WTC11 (cell line): ENCODE measurements at regions not wholly inside any gene's neighbourhood (a gene's known extent, or its start where the extent isn't known, plus 50 kb on each side); places are given as distances from the start of the nearest gene placed in this dataset.

Experiments used
- ATAC-seq: fragments of 200-7000 bp; cut with Tn5 transposase; 2 replicates; pipeline ENCODE4 v1.10.0; 2021; ENCODE audit warnings: mild to moderate bottlenecking, moderate library complexity
- CTCF ChIA-PET: fragments of 300-600 bp; sonication (Branson Sonifier 250); formaldehyde crosslinking; loops from one replicate; lab custom pipeline; 2021; ENCODE audit warnings: antibody characterized with exemption; lab: Charles Lee
- POLR2A ChIA-PET: fragments of 350-600 bp; sonication (Branson Sonifier 250); formaldehyde crosslinking; loops from one replicate; lab custom pipeline; 2021; ENCODE audit warnings: antibody characterized with exemption; lab: Charles Lee
- DNase-seq: peaks from one replicate; pipeline ENCODE4 v3.0.0; 2021; ENCODE audit warnings: low spot score
- H3K27ac Mint-ChIP-seq: 2 replicates; pipeline ENCODE4 v1.8.0; 2021; ENCODE audit warnings: mixed read lengths
- H3K27me3 Mint-ChIP-seq: 2 replicates; pipeline ENCODE4 v1.8.0; 2021; ENCODE audit warnings: low read depth, mild to moderate bottlenecking, moderate library complexity, mixed read lengths
- H3K36me3 Mint-ChIP-seq: 2 replicates; pipeline ENCODE4 v1.8.0; 2021; ENCODE audit warnings: mixed read lengths
- H3K4me1 Mint-ChIP-seq: 2 replicates; pipeline ENCODE4 v1.8.0; 2022; ENCODE audit warnings: mixed read lengths
- H3K4me3 Mint-ChIP-seq: 2 replicates; pipeline ENCODE4 v1.8.0; 2021; ENCODE audit warnings: mild to moderate bottlenecking, moderate library complexity, mixed read lengths
- H3K9me3 Mint-ChIP-seq: 2 replicates; pipeline ENCODE4 v1.8.0; 2021; ENCODE audit warnings: mixed read lengths
- ELF4 ChIP-seq: sonication (generic); formaldehyde crosslinking; IDR thresholded peaks from 2 replicates; pipeline ENCODE4 v1.8.1; 2022; ENCODE audit warnings: low read depth, mild to moderate bottlenecking, moderate library complexity, missing genetic modification reagents
- ETV6 ChIP-seq: sonication (generic); formaldehyde crosslinking; IDR thresholded peaks from 2 replicates; pipeline ENCODE4 v1.8.1; 2022; ENCODE audit warnings: mild to moderate bottlenecking, missing genetic modification reagents
- NR1H2 ChIP-seq: sonication (generic); formaldehyde crosslinking; IDR thresholded peaks from 2 replicates; pipeline ENCODE4 v1.9.0; 2021; ENCODE audit warnings: mild to moderate bottlenecking, moderate library complexity, missing genetic modification reagents
- NR3C1 ChIP-seq: sonication (generic); formaldehyde crosslinking; conservative IDR thresholded peaks from 2 replicates; pipeline ENCODE4 v1.8.1; 2023; ENCODE audit warnings: low read depth, mild to moderate bottlenecking, missing genetic modification reagents
- PRRX2 ChIP-seq: fragments of 250-450 bp; sonication (Bioruptor Pico); IDR thresholded peaks from 2 replicates; pipeline ENCODE4 v1.8.0; 2021; ENCODE audit warnings: mild to moderate bottlenecking
- TCF7 ChIP-seq: sonication (generic); formaldehyde crosslinking; IDR thresholded peaks from 2 replicates; pipeline ENCODE4 v1.8.0; 2022; ENCODE audit warnings: mild to moderate bottlenecking, low read depth, missing genetic modification reagents, moderate library complexity
- ZNF138 ChIP-seq: sonication (generic); formaldehyde crosslinking; conservative IDR thresholded peaks from 2 replicates; pipeline ENCODE4 v1.8.1; 2022; ENCODE audit warnings: mild to moderate bottlenecking, moderate library complexity, missing genetic modification reagents
- TF ChIP-seq, protein P1 (sequence below): sonication (generic); formaldehyde crosslinking; IDR thresholded peaks from 2 replicates; pipeline ENCODE4 v1.8.0; 2022; ENCODE audit warnings: missing genetic modification reagents
- TF ChIP-seq, protein P2 (sequence below): sonication (generic); formaldehyde crosslinking; IDR thresholded peaks from 2 replicates; pipeline ENCODE4 v1.8.1; 2023; ENCODE audit warnings: mild to moderate bottlenecking, missing genetic modification reagents, moderate library complexity
- TF ChIP-seq, protein P3 (sequence below): fragments of 250-450 bp; sonication (Bioruptor Pico); IDR thresholded peaks from 2 replicates; pipeline ENCODE4 v1.9.0; 2021; ENCODE audit warnings: mild to moderate bottlenecking, borderline replicate concordance
- TF ChIP-seq, protein P4 (sequence below): sonication (generic); formaldehyde crosslinking; IDR thresholded peaks from 2 replicates; pipeline ENCODE4 v1.8.0; 2022; ENCODE audit warnings: mild to moderate bottlenecking, missing genetic modification reagents
- TF ChIP-seq, protein P5 (sequence below): sonication (generic); formaldehyde crosslinking; IDR thresholded peaks from 2 replicates; pipeline ENCODE4 v1.8.1; 2022; ENCODE audit warnings: mild to moderate bottlenecking, missing genetic modification reagents, moderate library complexity, borderline replicate concordance

DNA sequence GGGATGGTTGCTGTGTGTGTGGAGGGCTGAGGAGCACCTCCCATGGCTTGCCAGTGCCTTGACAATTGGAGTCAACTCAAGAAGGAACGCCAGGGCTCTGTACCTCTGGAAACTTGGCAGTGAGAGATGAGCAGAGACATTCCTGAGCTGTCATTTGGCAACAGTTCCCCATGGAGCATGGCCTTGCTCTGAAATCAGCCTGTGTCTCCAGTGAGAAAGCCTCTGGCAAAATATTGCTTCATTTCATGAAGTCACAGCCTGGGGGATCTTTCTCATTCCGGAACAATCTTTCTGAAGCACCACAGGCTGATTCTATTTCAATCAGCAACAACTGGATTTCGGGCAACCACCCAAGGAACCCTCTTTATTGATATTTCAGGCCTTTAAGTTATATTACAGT is 52.2 kb upstream of the FNDC1 start (continued):
- TF ChIP-seq, protein P1, sequence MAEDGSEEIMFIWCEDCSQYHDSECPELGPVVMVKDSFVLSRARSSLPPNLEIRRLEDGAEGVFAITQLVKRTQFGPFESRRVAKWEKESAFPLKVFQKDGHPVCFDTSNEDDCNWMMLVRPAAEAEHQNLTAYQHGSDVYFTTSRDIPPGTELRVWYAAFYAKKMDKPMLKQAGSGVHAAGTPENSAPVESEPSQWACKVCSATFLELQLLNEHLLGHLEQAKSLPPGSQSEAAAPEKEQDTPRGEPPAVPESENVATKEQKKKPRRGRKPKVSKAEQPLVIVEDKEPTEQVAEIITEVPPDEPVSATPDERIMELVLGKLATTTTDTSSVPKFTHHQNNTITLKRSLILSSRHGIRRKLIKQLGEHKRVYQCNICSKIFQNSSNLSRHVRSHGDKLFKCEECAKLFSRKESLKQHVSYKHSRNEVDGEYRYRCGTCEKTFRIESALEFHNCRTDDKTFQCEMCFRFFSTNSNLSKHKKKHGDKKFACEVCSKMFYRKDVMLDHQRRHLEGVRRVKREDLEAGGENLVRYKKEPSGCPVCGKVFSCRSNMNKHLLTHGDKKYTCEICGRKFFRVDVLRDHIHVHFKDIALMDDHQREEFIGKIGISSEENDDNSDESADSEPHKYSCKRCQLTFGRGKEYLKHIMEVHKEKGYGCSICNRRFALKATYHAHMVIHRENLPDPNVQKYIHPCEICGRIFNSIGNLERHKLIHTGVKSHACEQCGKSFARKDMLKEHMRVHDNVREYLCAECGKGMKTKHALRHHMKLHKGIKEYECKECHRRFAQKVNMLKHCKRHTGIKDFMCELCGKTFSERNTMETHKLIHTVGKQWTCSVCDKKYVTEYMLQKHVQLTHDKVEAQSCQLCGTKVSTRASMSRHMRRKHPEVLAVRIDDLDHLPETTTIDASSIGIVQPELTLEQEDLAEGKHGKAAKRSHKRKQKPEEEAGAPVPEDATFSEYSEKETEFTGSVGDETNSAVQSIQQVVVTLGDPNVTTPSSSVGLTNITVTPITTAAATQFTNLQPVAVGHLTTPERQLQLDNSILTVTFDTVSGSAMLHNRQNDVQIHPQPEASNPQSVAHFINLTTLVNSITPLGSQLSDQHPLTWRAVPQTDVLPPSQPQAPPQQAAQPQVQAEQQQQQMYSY, result no peak
- TF ChIP-seq, protein P2, sequence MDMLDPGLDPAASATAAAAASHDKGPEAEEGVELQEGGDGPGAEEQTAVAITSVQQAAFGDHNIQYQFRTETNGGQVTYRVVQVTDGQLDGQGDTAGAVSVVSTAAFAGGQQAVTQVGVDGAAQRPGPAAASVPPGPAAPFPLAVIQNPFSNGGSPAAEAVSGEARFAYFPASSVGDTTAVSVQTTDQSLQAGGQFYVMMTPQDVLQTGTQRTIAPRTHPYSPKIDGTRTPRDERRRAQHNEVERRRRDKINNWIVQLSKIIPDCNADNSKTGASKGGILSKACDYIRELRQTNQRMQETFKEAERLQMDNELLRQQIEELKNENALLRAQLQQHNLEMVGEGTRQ (CRISPR knock-in tag), result no peak
- TF ChIP-seq ELF4 (no peak), TCF7 (CRISPR knock-in tag) (no peak)

DNA sequence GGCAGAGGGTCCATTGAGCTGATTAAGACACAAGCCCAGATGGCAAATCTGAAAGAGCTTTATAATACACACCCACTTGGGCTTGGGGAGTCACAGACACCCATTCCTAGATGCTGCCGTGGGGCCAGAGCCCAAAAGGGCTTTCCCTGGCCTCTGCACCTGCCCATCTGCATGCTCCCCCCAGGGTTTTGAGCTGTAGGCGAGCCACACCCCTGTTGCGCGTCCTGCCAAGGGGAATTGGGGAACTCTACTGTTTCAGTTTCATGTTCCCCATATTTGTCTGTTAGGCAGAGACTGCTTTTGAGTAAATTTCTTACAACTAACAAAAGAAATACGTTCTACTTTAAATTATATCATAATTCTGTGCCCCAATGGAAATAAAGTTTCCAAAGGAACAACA is 52.9 kb upstream of the FNDC1 start:
- DNase-seq (no peak), ATAC-seq (no peak)
- no peak for TF ChIP-seq ZNF138 (CRISPR knock-in tag)
- TF ChIP-seq, protein P3, sequence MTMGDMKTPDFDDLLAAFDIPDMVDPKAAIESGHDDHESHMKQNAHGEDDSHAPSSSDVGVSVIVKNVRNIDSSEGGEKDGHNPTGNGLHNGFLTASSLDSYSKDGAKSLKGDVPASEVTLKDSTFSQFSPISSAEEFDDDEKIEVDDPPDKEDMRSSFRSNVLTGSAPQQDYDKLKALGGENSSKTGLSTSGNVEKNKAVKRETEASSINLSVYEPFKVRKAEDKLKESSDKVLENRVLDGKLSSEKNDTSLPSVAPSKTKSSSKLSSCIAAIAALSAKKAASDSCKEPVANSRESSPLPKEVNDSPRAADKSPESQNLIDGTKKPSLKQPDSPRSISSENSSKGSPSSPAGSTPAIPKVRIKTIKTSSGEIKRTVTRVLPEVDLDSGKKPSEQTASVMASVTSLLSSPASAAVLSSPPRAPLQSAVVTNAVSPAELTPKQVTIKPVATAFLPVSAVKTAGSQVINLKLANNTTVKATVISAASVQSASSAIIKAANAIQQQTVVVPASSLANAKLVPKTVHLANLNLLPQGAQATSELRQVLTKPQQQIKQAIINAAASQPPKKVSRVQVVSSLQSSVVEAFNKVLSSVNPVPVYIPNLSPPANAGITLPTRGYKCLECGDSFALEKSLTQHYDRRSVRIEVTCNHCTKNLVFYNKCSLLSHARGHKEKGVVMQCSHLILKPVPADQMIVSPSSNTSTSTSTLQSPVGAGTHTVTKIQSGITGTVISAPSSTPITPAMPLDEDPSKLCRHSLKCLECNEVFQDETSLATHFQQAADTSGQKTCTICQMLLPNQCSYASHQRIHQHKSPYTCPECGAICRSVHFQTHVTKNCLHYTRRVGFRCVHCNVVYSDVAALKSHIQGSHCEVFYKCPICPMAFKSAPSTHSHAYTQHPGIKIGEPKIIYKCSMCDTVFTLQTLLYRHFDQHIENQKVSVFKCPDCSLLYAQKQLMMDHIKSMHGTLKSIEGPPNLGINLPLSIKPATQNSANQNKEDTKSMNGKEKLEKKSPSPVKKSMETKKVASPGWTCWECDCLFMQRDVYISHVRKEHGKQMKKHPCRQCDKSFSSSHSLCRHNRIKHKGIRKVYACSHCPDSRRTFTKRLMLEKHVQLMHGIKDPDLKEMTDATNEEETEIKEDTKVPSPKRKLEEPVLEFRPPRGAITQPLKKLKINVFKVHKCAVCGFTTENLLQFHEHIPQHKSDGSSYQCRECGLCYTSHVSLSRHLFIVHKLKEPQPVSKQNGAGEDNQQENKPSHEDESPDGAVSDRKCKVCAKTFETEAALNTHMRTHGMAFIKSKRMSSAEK (CRISPR knock-in tag), result no peak
- TF ChIP-seq NR3C1 (CRISPR knock-in tag), result no peak
- no peaks in the 10 kb centered on the region for H3K4me1 Mint-ChIP-seq
- no peak overlapping the region for H3K4me3 Mint-ChIP-seq
- H3K36me3 Mint-ChIP-seq, result no peaks in the 10 kb centered on the region
- ChIA-PET CTCF (interaction anchor here (3.1 kb wide), 1 partner anchor 18 kb away, joined by 18 read pairs; no protein-coding TSS in a partner anchor), POLR2A (no interaction called here)
- no peaks in the 10 kb centered on the region; the same call in 1 of the 2 replicates for H3K27me3 Mint-ChIP-seq
- H3K9me3 Mint-ChIP-seq, result no peaks in the 10 kb centered on the region
- H3K27ac Mint-ChIP-seq, result no peak overlapping the region

DNA sequence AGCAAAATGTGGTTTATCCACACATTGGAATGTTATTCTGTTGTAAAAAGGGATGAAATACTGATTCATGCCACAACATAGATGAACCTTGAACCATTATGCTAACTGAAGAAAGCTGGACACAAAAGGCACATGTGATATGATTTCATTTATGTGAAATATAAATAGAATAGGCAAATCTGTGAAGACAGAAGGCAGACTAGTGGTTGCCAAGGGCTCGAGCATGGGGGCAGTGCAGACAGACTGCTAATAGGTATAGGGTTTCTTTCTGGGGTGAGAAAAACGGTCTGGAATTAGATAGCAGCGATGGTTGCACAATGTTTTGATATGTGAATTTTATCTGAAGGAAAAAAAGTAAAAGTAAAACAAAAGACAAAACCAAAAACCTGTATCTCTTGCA is 54.6 kb upstream of the FNDC1 start:
- H3K9me3 Mint-ChIP-seq, result no peaks in the 10 kb centered on the region
- ChIA-PET POLR2A (no interaction called here), CTCF (interaction anchor here (0.5 to 3.1 kb wide), 4 partner anchors 10 to 72 kb away, joined by 3 to 18 read pairs (median 4); no protein-coding TSS in a partner anchor)
- H3K27me3 Mint-ChIP-seq, result no peaks in the 10 kb centered on the region
- DNase-seq (no peak), ATAC-seq (no peak)
- TF ChIP-seq ETV6 (CRISPR knock-in tag) (no peak), NR1H2 (CRISPR knock-in tag) (no peak), PRRX2 (CRISPR knock-in tag) (no peak)
- TF ChIP-seq, protein P4, sequence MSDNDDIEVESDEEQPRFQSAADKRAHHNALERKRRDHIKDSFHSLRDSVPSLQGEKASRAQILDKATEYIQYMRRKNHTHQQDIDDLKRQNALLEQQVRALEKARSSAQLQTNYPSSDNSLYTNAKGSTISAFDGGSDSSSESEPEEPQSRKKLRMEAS, result no peak
- TF ChIP-seq, protein P5, sequence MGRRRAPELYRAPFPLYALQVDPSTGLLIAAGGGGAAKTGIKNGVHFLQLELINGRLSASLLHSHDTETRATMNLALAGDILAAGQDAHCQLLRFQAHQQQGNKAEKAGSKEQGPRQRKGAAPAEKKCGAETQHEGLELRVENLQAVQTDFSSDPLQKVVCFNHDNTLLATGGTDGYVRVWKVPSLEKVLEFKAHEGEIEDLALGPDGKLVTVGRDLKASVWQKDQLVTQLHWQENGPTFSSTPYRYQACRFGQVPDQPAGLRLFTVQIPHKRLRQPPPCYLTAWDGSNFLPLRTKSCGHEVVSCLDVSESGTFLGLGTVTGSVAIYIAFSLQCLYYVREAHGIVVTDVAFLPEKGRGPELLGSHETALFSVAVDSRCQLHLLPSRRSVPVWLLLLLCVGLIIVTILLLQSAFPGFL (CRISPR knock-in tag), result no peak
- no peaks in the 10 kb centered on the region for H3K4me1 Mint-ChIP-seq
- no peak overlapping the region for H3K4me3 Mint-ChIP-seq
- H3K27ac Mint-ChIP-seq, result no peak overlapping the region
- H3K36me3 Mint-ChIP-seq, result no peaks in the 10 kb centered on the region
